HG03521 (cell line): ENCODE measurements at regions not wholly inside any gene's neighbourhood (a gene's known extent, or its start where the extent isn't known, plus 50 kb on each side); places are given as distances from the start of the nearest gene placed in this dataset.
A peak's percentile ranks its signal among the peaks of the same experiment; 100 is the strongest.
"Not testable (repeated sequence)": the region's sequence is repeated elsewhere in the genome, so short reads cannot be mapped to it uniquely, and the experiment has no call there.

Experiments
- ATAC-seq: cut with Tn5 transposase; IDR thresholded peaks from one replicate; pipeline ENCODE4 v1.9.1; 2021; ENCODE audit warnings: mild to moderate bottlenecking, moderate library complexity; ENCODE audit not compliant: unreplicated experiment

- no peak for ATAC-seq
Observed at GRCh38 chr5:102049517-102049916, 246.6 kb downstream of the SLCO4C1 start.

- no peak for ATAC-seq
Observed at GRCh38 chr5:102048940-102049339, 247.1 kb downstream of the SLCO4C1 start.

DNA sequence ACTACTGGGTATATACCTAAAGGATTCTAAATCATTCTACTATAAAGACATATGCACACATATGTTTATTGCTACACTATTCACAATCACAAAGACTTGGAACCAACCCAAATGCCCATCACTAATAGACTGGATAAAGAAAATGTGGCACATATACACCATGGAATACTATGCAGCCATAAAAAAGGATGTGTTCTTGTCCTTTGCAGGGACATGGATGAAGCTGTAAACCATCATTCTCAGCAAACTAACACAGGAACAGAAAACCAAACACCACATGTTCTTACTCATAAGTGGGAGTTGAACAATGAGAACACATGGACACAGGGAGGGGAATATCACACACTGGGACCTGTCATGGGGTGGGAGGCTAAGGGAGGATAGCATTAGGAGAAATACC, 249.0 kb downstream of the SLCO4C1 start:
- ATAC-seq: not testable (repeated sequence)

DNA sequence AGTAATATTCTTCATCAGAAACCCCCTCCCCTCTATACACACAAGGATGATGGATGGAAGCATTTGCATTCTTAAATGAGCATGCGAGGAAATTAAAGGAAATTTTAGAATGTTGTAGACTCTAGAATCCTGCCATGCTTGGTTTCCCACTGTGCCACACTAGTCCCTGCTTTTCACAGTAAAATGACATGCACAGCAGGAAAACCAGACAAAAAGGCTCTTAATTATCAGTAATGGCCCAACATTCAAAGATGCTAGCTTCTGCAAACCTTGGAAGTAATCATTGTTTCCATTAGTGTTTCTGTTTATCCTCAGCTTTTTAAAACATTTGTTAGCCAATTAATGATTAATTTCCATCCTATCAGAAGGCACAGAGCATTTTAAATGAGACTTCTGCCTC, 255.8 kb downstream of the SLCO4C1 start:
- ATAC-seq: no peak

DNA sequence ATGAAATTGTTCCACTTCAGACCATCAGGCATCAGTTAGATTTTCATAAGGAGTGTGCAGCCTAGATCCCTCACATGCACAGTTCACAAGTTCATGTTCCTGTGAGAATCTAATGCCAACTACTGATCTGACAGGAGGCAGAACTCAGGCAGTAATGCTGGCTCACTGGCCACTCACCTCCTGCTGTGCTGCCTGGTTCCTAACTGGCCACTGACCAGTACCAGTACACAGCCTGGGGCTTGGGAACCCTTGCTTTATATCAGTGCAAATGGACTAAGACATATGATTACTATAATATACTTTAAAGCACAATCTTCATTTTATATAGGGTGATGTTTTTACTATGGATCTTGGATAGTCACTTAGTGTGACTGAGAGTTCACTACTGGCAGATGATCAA, 259.2 kb downstream of the SLCO4C1 start:
- no peak for ATAC-seq

DNA sequence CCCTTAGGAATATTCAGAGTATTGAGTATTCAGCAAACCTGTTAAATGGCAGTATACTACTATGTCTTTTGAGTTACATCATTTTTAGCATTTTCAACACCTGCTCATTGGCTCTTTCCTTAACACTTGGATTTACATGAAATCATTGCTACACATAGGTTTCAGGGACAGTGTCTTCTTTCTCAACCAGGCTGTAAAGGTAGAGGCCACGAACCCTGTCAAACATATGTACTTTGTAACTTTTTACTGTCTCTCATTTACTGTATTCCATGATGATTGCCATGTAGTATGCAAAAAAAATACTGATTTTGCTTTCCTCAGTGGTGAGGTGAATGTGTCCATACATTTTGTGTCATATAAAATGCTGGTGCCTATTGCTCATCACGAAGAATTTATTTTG, 264.4 kb downstream of the SLCO4C1 start:
- ATAC-seq: no peak

- no peak for ATAC-seq
Observed at GRCh38 chr5:102018690-102019089, 277.4 kb downstream of the SLCO4C1 start.

- ATAC-seq: no peak
Observed at GRCh38 chr5:102018279-102018678, 277.8 kb downstream of the SLCO4C1 start.

GRCh38 chr5:102014371-102014770, 281.7 kb downstream of the SLCO4C1 start:
- no peak for ATAC-seq

DNA sequence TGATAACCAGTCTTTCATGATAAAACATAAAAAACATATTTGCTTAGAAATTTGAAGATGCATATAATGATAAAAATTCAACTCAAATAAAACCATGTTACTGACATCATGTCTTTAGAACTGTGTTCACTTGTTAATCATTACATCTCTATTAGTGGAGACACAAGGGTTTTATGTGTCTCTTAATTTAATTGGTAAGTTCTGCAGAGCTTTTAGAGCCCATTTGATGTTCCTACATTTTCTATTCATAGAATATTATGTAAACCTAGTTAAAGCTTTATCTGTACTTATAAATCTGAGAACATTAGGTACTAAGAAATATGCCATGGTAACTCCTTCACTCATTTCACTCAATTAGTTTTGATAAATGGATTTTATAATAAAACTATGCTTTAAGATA, 285.4 kb downstream of the SLCO4C1 start:
- no peak for ATAC-seq

DNA sequence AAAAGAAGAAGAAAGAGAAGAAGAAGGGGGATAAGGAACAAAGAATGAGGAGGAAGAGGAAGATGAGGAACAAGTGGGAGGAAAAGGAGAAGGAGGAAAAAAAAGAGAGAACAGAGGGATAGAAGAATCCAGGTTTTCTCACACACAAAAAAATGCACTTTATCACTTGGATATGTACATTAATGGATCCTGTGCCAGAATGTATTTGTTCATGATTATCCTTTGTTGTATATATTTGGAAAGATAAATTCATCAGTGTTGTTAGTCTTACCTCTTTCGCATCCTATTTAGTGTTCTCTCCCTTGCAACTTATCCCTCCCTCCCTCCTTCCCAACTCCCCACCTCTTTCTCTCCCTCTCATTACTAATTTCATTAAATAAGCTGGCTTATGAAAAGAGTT, 298.8 kb downstream of the SLCO4C1 start:
- no peak for ATAC-seq

- ATAC-seq: no peak
Observed at GRCh38 chr5:101995585-101995984, 300.5 kb downstream of the SLCO4C1 start.

DNA sequence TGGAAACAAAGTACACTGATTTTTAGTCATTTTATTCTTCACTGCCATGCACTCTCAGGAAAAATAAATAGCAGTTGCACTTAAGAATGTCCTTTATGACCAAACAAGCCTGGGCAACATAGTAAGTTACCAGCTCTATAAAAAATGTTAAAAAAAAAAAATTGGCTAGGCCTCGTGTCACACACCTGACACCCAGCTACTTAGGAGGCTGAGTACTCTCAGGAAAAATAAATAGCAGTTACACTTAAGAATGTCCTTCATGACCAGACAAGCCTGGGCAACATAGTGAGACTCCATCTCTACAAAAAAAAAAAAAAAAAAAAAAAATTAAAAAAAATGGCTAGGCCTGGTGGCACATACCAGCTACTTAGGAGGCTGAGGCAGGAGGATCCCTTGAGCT, 304.6 kb downstream of the SLCO4C1 start:
- no peak for ATAC-seq

GRCh38 chr5:101989659-101990058, 306.4 kb downstream of the SLCO4C1 start:
- no peak for ATAC-seq

DNA sequence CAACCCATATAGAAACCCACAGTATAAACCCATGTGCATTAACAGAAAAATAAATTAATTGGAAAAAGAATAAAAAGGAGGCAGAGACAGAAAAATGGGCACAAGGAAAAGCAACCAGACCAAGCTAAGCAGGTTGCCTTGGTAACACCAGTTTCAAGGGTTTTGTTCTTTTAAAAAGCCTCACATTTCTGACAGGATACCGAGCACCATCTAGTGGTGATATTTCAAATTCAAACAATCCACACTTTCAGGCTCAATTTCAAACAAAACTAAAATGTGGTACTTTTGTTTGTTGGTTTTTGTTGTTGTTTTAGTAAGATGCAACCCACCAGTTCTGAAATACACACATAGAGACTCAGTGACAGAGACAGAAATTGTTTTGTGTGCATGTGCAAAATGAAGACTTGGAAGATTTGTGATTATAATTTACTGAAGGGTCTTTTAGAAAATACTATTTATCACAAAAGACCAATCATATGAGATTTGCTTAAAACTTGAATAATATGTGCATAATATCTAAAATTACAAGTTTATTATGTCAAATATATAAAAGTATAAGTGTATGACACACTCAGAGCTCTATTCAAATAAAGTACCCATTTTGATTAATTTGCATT, 318.2 kb downstream of the SLCO4C1 start:
- ATAC-seq: peak; percentile 82

DNA sequence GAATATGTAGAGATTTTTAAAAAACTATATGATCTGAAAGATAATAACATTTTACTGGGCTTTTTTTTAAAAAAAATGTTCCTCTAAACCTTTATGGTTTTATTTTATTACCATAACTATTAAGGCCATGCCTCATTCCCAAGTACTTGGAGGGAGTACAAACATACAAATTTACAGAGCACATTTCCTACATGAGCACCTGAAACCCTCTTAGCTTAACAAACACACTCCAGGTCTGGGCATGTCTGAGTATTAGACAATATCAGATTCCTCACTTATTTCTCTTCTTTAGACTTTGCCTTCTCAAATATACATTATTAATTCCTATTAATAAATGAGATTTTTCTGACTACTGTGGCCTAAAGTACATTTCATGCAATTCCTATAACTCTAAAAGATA, 319.2 kb downstream of the SLCO4C1 start:
- ATAC-seq: no peak

- ATAC-seq: no peak
Observed at GRCh38 chr5:101969742-101970141, 326.3 kb downstream of the SLCO4C1 start.

DNA sequence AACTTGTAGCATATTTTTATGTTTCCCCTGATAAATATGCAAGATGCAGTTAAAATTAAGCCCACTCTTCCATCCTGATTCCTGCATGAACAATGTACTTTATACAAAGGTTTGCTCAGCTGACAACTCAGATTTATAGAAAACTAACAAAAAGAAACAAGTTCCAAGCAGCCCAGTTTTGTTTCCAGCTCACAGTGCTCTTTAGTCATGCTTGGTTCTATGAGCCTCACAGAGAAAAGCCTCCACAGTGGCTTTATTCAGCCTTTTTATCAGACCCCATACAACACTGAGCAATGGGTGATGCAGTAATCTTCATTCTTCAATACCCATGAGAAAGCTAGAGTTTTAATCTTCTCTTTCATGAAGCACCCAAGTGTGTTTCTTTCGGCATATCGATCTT, 329.6 kb downstream of the SLCO4C1 start:
- no peak for ATAC-seq

GRCh38 chr5:101955891-101956290, 340.2 kb downstream of the SLCO4C1 start:
- ATAC-seq: no peak

GRCh38 chr5:101950019-101950418, 346.1 kb downstream of the SLCO4C1 start:
- no peak for ATAC-seq

GRCh38 chr5:101948615-101949014, 347.5 kb downstream of the SLCO4C1 start:
- ATAC-seq: no peak

- ATAC-seq: no peak
Observed at GRCh38 chr5:101943784-101944183, 352.3 kb downstream of the SLCO4C1 start.

DNA sequence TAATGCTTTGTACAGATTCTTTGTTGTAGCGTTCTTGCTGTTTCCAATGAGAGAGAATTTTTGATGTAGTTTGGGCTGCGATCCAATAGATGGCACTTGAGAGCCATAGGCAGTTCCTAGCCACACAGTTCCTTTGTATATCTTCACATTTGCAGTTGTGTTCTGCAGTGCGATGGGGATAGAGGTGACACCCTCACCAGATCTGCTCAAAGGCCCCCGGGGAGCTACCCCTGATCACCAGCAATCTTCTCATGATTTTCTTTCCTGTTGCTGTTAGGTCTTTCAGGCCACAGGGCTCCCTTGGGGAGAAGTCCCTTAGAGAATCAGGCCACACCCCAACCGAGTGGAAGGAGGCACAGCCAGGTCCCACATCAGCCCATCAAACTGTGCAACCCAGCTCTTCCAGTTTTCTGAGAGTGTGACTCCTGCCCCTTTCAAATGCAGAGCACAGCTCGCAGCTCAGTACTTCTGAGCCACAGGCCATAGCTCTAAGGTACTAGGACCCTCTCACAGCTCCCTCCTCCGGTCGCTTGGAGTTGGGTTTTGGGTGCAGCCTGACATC, 353.7 kb downstream of the SLCO4C1 start:
- ATAC-seq: peak; percentile 83
